Natural killer cell (primary cell): ENCODE measurements at regions not wholly inside any gene's neighbourhood (a gene's known extent, or its start where the extent isn't known, plus 50 kb on each side); places are given as distances from the start of the nearest gene placed in this dataset.

Experiments
- ATAC-seq, 3 donors: fragments of 150-1000 bp in 2 of 3; fragments of 200-7000 bp in 1 of 3; cut with Tn5 transposase; 1 replicate in 1 of 3; 2 replicates in 2 of 3; pipeline ENCODE4 v1.10.0; 2021; ENCODE audit warnings: mild to moderate bottlenecking in 2 of 3, moderate library complexity in 2 of 3
- DNase-seq, 2 donors: peaks; one replicate each; pipeline versions ENCODE4 v3.0.0 to v3.0.0-alpha.2; 2013 to 2021; ENCODE audit warnings: mixed read lengths in 1 of 2
- H3K27ac ChIP-seq: one replicate; pipeline ENCODE4 v1.5.1; 2013; ENCODE audit warnings: mild to moderate bottlenecking, low read length
- H3K27me3 ChIP-seq: one replicate; pipeline ENCODE4 v1.6.1; 2013; ENCODE audit warnings: low read length; ENCODE audit not compliant: control insufficient read depth, insufficient read depth
- H3K36me3 ChIP-seq: one replicate; pipeline ENCODE4 v1.6.1; 2013; ENCODE audit warnings: low read length; ENCODE audit not compliant: control insufficient read depth, insufficient read depth
- H3K4me1 ChIP-seq: one replicate; pipeline ENCODE4 v1.6.1; 2013; ENCODE audit warnings: low read length; ENCODE audit not compliant: control insufficient read depth, insufficient read depth
- H3K4me3 ChIP-seq: one replicate; pipeline ENCODE4 v1.5.1; 2013; ENCODE audit warnings: low read length
- H3K9me3 ChIP-seq: one replicate; pipeline ENCODE4 v1.6.1; 2013; ENCODE audit warnings: low read length; ENCODE audit not compliant: control insufficient read depth, insufficient read depth
- H3K27ac Mint-ChIP-seq, 2 donors: one replicate each; pipeline ENCODE4 v1.8.0; 2022; ENCODE audit warnings: mild to moderate bottlenecking in 2 of 2, mixed read lengths in 2 of 2, moderate library complexity in 1 of 2
- H3K27me3 Mint-ChIP-seq, 2 donors: one replicate each; pipeline ENCODE4 v1.8.0; 2022; ENCODE audit warnings: low read depth in 2 of 2, mixed read lengths in 2 of 2
- H3K36me3 Mint-ChIP-seq: one replicate; pipeline ENCODE4 v1.8.0; 2022; ENCODE audit warnings: mixed read lengths
- H3K4me1 Mint-ChIP-seq, 2 donors: one replicate each; pipeline ENCODE4 v1.8.0; 2022; ENCODE audit warnings: mixed read lengths in 2 of 2
- H3K4me3 Mint-ChIP-seq: one replicate; pipeline ENCODE4 v1.8.0; 2022; ENCODE audit warnings: mild to moderate bottlenecking, moderate library complexity, mixed read lengths
- H3K9me3 Mint-ChIP-seq, 2 donors: one replicate each; pipeline ENCODE4 v1.8.0; 2022; ENCODE audit warnings: mixed read lengths in 2 of 2
- CTCF ChIP-seq: fragments of 200-600 bp; IDR thresholded peaks from one replicate; pipeline ENCODE4 v1.8.0; 2022; ENCODE audit warnings: antibody characterized with exemption
- WGBS: methylation state at CpG from one replicate; pipeline ENCODE4 v1.1.7; 2013; ENCODE audit warnings: missing lambda C conversion rate; ENCODE audit not compliant: insufficient coverage; 5-methylcytosine and 5-hydroxymethylcytosine counted together
- intact Hi-C: fragments of 100-400 bp; cut with micrococcal nuclease; formaldehyde crosslinking; loops from one replicate; pipeline ENCODE4 v1.14.2; 2022

DNA sequence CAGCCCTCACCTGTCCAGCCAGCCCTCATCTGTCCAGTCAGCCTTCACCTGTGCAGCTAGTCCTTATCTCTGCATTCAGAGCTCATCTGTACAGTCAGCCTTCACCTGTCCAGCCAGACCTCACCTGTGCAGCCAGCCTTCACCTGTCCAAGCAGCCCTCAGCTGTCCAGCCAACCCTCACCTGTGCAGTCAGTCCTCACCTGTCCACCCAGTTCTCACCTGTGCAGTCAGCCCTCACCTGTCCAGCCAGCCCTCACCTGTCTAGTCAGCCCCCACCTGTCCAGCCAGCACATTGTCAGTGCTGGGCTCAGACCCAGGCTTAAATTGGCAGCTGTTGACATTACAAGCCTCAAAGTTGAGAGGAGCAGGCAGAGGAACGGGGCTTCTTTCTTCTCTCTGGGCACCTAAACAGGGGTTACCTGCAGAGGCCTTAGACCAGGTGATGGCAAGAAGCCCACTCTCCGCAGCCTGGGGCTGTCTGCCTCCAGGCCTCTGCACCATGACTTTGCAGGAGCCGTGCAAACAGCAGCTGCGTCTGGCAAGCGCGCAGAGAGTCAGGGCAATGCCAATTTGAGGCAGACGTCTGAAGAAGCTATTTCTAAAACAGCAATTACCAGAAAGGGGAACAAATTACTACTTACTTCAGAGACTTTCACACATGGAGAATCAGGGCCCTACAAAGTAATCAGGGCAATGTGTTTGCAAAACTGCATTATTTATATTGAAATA lies 506.1 kb downstream of the NPHP4 start:
- Histone ChIP-seq H3K4me3 (no peak overlapping the region), H3K27ac (no peak overlapping the region), H3K4me1 (no peaks in the 10 kb centered on the region), H3K36me3 (no peaks in the 10 kb centered on the region), H3K9me3 (no peaks in the 10 kb centered on the region), H3K27me3 (no peaks in the 10 kb centered on the region)
- Mint-ChIP-seq H3K27me3 (peaks cover 0 to 5% of the 10 kb centered on the region in 2 donors), H3K36me3 (no peaks in the 10 kb centered on the region), H3K9me3 (no peaks in the 10 kb centered on the region), H3K4me1 (peaks cover 0 to 4% of the 10 kb centered on the region in 2 donors), H3K4me3 (no peak overlapping the region), H3K27ac (no peak overlapping the region)
- DNase-seq (no peak), ATAC-seq (no peak)
- intact Hi-C loops: no loop called here
- no peak for TF ChIP-seq CTCF
- 87% methylated on average over 7 of the region's 7 CpGs for WGBS

DNA sequence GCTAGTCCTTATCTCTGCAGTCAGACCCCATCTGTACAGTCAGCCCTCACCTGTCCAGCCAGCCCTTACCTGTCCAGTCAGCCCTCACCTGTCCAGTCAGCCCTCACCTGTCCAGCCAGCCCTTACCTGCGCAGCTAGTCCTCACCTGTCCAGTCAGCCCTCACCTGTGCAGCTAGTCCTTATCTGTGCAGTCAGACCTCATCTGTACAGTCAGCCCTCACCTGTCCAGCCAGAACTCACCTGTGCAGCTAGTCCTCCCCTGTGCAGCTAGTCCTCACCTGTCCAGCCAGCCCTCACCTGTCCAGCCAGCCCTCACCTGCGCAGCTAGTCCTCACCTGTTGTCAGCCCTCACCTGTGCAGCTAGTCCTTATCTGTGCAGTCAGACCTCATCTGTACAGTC lies 506.8 kb downstream of the NPHP4 start:
- no peaks in the 10 kb centered on the region for H3K9me3 ChIP-seq
- H3K4me1 Mint-ChIP-seq: peaks cover 0 to 4% of the 10 kb centered on the region in 2 donors
- ATAC-seq (no peak), DNase-seq (no peak)
- no peaks in the 10 kb centered on the region for H3K9me3 Mint-ChIP-seq
- no peaks in the 10 kb centered on the region for H3K27me3 ChIP-seq
- no peak overlapping the region for H3K4me3 Mint-ChIP-seq
- H3K36me3 Mint-ChIP-seq: no peaks in the 10 kb centered on the region
- H3K27ac Mint-ChIP-seq: no peak overlapping the region
- no peak overlapping the region for H3K27ac ChIP-seq
- H3K4me1 ChIP-seq: no peaks in the 10 kb centered on the region
- TF ChIP-seq CTCF: no peak
- H3K36me3 ChIP-seq: no peaks in the 10 kb centered on the region
- intact Hi-C loops: no loop called here
- 90% methylated on average over 2 of the region's 2 CpGs for WGBS
- H3K4me3 ChIP-seq: no peak overlapping the region
- H3K27me3 Mint-ChIP-seq: peaks cover 0 to 5% of the 10 kb centered on the region in 2 donors

DNA sequence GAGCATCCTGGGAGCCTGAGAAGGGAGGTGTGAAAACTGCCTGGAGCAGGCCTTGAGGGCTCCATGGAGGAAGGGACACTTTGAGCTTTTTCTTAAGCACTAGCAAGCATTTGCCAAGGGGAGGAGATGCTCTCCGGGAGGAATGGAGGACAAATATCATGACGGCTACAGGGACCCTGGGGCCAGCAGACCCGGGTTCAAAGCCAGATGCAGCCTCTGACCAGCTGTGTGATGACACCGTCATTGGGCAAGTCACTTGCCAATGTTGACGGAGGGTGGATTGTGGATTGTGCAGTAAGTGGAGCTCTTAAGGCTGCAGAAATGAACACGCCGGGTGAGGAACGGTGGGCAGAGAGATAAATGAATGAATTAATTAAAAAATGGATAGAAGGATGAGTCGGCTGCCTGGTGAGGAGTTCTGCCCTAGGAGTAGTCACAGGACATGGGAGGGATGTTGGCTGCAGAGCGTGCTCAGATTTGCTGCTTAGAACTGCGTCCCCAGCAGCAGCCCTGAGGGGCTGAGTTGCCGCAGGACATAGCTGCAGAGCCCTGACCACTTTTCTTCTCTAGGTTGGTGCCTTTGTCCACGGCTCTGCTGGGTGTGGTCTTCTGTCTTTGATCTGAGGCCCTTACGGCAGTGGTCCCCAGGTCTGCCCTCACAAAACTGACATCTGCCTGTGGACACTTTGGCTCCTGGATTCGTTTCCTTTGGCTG lies 507.6 kb downstream of the NPHP4 start:
- no peaks in the 10 kb centered on the region for H3K27me3 ChIP-seq
- ATAC-seq (no peak), DNase-seq (no peak)
- intact Hi-C loops: no loop called here
- no peak overlapping the region for H3K4me3 ChIP-seq
- no peaks in the 10 kb centered on the region for H3K36me3 Mint-ChIP-seq
- H3K27ac ChIP-seq: no peak overlapping the region
- H3K4me3 Mint-ChIP-seq: no peak overlapping the region
- peaks cover 0 to 4% of the 10 kb centered on the region in 2 donors for H3K4me1 Mint-ChIP-seq
- H3K36me3 ChIP-seq: no peaks in the 10 kb centered on the region
- WGBS: 79% methylated on average over 15 of the region's 15 CpGs
- H3K9me3 ChIP-seq: no peaks in the 10 kb centered on the region
- no peak overlapping the region for H3K27ac Mint-ChIP-seq
- no peak for TF ChIP-seq CTCF
- no peaks in the 10 kb centered on the region for H3K4me1 ChIP-seq
- H3K9me3 Mint-ChIP-seq: no peaks in the 10 kb centered on the region
- H3K27me3 Mint-ChIP-seq: peaks cover 0 to 5% of the 10 kb centered on the region in 2 donors
